ENCODE measurements at regions not wholly inside any gene's neighbourhood (a gene's known extent, or its start where the extent isn't known, plus 50 kb on each side); places are given as distances from the start of the nearest gene placed in this dataset.

DNA sequence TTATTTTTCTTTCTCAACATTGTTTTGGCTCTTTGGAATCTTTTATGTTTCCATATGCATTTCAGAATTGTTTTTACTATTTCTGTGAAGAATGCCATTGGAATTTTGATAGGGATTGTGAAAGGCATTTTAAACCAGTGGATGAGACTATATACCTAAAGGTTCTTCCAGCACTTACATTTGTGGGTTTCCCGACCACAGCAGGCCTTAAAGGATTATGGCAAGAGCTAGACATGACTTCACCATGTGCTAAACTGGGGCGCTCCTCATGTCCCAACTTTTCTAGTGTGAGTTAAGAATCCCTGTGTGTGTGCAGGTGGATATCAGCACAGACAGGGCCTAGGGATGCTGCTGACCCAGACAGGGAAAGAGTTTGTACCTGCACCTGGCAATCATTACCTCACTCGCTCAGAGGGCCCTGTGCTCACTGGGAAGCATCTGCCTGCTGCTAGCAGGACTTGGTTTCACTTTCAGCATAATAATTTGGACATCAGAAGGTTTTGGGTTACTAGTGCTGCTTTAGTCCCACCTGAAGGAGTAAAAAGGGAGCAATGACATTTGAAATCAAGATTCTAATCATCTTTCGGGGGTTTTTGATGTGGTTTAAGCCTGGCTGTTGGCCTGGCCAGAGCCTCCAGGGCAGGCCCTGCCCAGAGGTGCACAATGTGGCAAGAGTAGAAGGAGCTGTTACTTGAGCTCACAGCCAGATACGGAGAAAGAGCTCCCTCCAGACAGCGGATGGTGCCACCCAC lies 137.1 kb downstream of the CDC5L start:
- Histone ChIP-seq H3K36me3 (ENCODE audit: insufficient read depth, low read length) (no peaks in the 10 kb centered on the region), H2AFZ (ENCODE audit: low read depth, low read length) (no peak overlapping the region), H3K27me3 (ENCODE audit: insufficient read depth, low read depth, low read length) (no peaks in the 10 kb centered on the region)

DNA sequence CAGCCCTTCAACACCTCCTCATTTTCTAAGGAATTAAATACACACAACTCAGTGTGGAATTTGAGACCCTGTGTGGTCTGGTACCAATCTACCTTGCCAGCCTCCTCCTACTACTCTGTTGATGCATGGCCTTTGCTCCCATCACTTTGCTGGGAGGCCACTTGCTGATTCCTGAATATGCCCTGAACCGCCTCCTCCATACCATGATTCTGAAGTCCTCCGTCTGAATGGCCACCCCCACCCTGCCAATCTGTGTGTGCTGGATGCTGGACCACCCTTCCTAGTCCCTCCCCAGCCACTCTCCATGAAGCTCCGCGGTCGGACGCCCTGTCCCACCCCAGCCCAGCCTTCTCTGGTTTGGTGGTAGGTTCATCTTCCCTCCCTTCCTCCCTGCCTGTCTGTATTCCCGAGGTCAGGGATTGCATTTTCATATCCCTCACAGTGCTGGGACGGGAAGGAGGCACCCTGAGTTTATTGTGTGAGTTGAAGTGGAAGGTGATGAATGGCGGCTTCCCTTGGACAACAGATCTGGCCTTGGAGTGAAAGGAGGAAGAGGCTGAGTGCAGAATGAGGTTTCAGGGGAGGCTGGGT lies 138.3 kb downstream of the CDC5L start:
- Histone ChIP-seq H3F3A (ENCODE audit: insufficient read depth, low read length, poor library complexity, severe bottlenecking) (no peaks in the 10 kb centered on the region), H3K36me3 (ENCODE audit: insufficient read depth, low read length) (no peaks in the 10 kb centered on the region), H3K4me3 (ENCODE audit: low read length) (no peak overlapping the region), H3K4me2 (ENCODE audit: low read length) (no peak overlapping the region), H2AFZ (ENCODE audit: low read depth, low read length) (no peak overlapping the region), H3K27ac (ENCODE audit: low read length) (no peak overlapping the region), H3K79me2 (replicated peaks; ENCODE audit: insufficient read depth, low read length) (no peaks in the 10 kb centered on the region), H3K27me3 (ENCODE audit: insufficient read depth, low read depth, low read length) (no peaks in the 10 kb centered on the region), H4K20me1 (ENCODE audit: insufficient read depth) (no peaks in the 10 kb centered on the region), H3K9ac (ENCODE audit: low read length) (no peak overlapping the region), H3K9me3 (ENCODE audit: low read length) (no peaks in the 10 kb centered on the region), H3K9me2 (ENCODE audit: insufficient read depth, low read length) (no peaks in the 10 kb centered on the region)
- TF ChIP-seq POLR2AphosphoS5 (IDR thresholded peaks at IDR 0.05) (no peak), EP300 (conservative IDR thresholded peaks at IDR 0.05; ENCODE audit: poor library complexity, severe bottlenecking) (no peak), RAD21 (conservative IDR thresholded peaks at IDR 0.05) (no peak), SMC3 (conservative IDR thresholded peaks at IDR 0.05; ENCODE audit: poor library complexity) (no peak), MXI1 (conservative IDR thresholded peaks at IDR 0.05; ENCODE audit: poor library complexity, severe bottlenecking) (no peak), EZH2 (IDR thresholded peaks at IDR 0.05; ENCODE audit: borderline replicate concordance, insufficient read depth, low read length, poor library complexity, severe bottlenecking) (no peak), TAF1 (IDR thresholded peaks at IDR 0.05; ENCODE audit: low read depth) (no peak)
- TF ChIP-seq, protein P1, sequence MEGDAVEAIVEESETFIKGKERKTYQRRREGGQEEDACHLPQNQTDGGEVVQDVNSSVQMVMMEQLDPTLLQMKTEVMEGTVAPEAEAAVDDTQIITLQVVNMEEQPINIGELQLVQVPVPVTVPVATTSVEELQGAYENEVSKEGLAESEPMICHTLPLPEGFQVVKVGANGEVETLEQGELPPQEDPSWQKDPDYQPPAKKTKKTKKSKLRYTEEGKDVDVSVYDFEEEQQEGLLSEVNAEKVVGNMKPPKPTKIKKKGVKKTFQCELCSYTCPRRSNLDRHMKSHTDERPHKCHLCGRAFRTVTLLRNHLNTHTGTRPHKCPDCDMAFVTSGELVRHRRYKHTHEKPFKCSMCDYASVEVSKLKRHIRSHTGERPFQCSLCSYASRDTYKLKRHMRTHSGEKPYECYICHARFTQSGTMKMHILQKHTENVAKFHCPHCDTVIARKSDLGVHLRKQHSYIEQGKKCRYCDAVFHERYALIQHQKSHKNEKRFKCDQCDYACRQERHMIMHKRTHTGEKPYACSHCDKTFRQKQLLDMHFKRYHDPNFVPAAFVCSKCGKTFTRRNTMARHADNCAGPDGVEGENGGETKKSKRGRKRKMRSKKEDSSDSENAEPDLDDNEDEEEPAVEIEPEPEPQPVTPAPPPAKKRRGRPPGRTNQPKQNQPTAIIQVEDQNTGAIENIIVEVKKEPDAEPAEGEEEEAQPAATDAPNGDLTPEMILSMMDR (IDR thresholded peaks at IDR 0.05; ENCODE audit: poor library complexity, severe bottlenecking): no peak
- TF ChIP-seq, protein P2, sequence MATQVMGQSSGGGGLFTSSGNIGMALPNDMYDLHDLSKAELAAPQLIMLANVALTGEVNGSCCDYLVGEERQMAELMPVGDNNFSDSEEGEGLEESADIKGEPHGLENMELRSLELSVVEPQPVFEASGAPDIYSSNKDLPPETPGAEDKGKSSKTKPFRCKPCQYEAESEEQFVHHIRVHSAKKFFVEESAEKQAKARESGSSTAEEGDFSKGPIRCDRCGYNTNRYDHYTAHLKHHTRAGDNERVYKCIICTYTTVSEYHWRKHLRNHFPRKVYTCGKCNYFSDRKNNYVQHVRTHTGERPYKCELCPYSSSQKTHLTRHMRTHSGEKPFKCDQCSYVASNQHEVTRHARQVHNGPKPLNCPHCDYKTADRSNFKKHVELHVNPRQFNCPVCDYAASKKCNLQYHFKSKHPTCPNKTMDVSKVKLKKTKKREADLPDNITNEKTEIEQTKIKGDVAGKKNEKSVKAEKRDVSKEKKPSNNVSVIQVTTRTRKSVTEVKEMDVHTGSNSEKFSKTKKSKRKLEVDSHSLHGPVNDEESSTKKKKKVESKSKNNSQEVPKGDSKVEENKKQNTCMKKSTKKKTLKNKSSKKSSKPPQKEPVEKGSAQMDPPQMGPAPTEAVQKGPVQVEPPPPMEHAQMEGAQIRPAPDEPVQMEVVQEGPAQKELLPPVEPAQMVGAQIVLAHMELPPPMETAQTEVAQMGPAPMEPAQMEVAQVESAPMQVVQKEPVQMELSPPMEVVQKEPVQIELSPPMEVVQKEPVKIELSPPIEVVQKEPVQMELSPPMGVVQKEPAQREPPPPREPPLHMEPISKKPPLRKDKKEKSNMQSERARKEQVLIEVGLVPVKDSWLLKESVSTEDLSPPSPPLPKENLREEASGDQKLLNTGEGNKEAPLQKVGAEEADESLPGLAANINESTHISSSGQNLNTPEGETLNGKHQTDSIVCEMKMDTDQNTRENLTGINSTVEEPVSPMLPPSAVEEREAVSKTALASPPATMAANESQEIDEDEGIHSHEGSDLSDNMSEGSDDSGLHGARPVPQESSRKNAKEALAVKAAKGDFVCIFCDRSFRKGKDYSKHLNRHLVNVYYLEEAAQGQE (IDR thresholded peaks at IDR 0.05; ENCODE audit: borderline replicate concordance): no peak

More for the DNA sequence above, 137.1 kb downstream of the CDC5L start:
- Histone ChIP-seq H3F3A (ENCODE audit: insufficient read depth, low read length, poor library complexity, severe bottlenecking) (no peaks in the 10 kb centered on the region), H3K4me3 (ENCODE audit: low read length) (no peak overlapping the region), H3K9me2 (ENCODE audit: insufficient read depth, low read length) (no peaks in the 10 kb centered on the region), H3K4me2 (ENCODE audit: low read length) (no peak overlapping the region), H3K27ac (ENCODE audit: low read length) (no peak overlapping the region), H3K9me3 (ENCODE audit: low read length) (no peaks in the 10 kb centered on the region), H4K20me1 (ENCODE audit: insufficient read depth) (no peaks in the 10 kb centered on the region), H3K79me2 (replicated peaks; ENCODE audit: insufficient read depth, low read length) (no peaks in the 10 kb centered on the region), H3K9ac (ENCODE audit: low read length) (no peak overlapping the region)
- TF ChIP-seq, protein P2 (IDR thresholded peaks at IDR 0.05; ENCODE audit: borderline replicate concordance): no peak
- TF ChIP-seq EZH2 (IDR thresholded peaks at IDR 0.05; ENCODE audit: borderline replicate concordance, insufficient read depth, low read length, poor library complexity, severe bottlenecking) (no peak), EP300 (conservative IDR thresholded peaks at IDR 0.05; ENCODE audit: poor library complexity, severe bottlenecking) (no peak), SMC3 (conservative IDR thresholded peaks at IDR 0.05; ENCODE audit: poor library complexity) (no peak), RAD21 (conservative IDR thresholded peaks at IDR 0.05) (no peak), POLR2AphosphoS5 (IDR thresholded peaks at IDR 0.05) (no peak), TAF1 (IDR thresholded peaks at IDR 0.05; ENCODE audit: low read depth) (no peak), MXI1 (conservative IDR thresholded peaks at IDR 0.05; ENCODE audit: poor library complexity, severe bottlenecking) (no peak)
- TF ChIP-seq, protein P1 (IDR thresholded peaks at IDR 0.05; ENCODE audit: poor library complexity, severe bottlenecking): no peak

All from neural cell (in vitro differentiated cells).